ENCODE measurements at regions not wholly inside any gene's neighbourhood (a gene's known extent, or its start where the extent isn't known, plus 50 kb on each side); places are given as distances from the start of the nearest gene placed in this dataset.

DNA sequence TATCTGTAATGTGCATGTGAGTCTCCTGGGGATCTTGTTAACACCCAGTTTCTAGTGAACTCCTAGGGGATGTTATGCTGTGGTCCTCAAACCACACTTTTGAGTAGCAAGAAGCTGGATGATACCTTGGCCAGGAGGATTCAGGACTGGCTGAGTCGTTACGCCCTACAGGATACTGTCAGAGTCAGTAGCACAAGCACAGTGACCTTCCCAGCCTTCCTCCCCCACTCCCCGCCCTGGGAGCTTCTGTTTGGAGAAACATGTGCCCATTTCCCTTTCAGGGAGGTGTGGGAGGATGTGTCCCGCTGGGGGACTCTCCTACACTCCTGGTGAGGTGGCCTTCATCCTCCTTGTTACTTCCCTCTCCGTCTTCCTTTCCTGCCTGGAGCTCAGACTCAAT lies 76.4 kb upstream of the TRPM1 start:
- TF ChIP-seq SIN3A (IDR thresholded peaks at IDR 0.05; ENCODE audit: borderline replicate concordance, insufficient read depth, low read depth, low read length) (no peak), POLR2AphosphoS5 (IDR thresholded peaks at IDR 0.05; ENCODE audit: low read depth, low read length) (no peak)
- TF ChIP-seq, protein P1, sequence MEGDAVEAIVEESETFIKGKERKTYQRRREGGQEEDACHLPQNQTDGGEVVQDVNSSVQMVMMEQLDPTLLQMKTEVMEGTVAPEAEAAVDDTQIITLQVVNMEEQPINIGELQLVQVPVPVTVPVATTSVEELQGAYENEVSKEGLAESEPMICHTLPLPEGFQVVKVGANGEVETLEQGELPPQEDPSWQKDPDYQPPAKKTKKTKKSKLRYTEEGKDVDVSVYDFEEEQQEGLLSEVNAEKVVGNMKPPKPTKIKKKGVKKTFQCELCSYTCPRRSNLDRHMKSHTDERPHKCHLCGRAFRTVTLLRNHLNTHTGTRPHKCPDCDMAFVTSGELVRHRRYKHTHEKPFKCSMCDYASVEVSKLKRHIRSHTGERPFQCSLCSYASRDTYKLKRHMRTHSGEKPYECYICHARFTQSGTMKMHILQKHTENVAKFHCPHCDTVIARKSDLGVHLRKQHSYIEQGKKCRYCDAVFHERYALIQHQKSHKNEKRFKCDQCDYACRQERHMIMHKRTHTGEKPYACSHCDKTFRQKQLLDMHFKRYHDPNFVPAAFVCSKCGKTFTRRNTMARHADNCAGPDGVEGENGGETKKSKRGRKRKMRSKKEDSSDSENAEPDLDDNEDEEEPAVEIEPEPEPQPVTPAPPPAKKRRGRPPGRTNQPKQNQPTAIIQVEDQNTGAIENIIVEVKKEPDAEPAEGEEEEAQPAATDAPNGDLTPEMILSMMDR (IDR thresholded peaks at IDR 0.05): no peak

Measured in Panc1 (cell line).